H9 (cell line): ENCODE measurements at regions not wholly inside any gene's neighbourhood (a gene's known extent, or its start where the extent isn't known, plus 50 kb on each side); places are given as distances from the start of the nearest gene placed in this dataset.
"Not testable (repeated sequence)": the region's sequence is repeated elsewhere in the genome, so short reads cannot be mapped to it uniquely, and the experiment has no call there.

Experiments used
- DNase-seq: peaks from one replicate; pipeline ENCODE4 v3.0.0-alpha.2; 2017
- H2AFZ ChIP-seq: one replicate; pipeline ENCODE4 v1.6.1; 2013; ENCODE audit warnings: mild to moderate bottlenecking, low read length, control low read depth, moderate library complexity
- H2AK5ac ChIP-seq: 2 replicates; pipeline ENCODE4 v1.6.1; 2013; ENCODE audit warnings: low read length, control low read depth, mixed read lengths; ENCODE audit not compliant: insufficient read length
- H2BK120ac ChIP-seq: one replicate; pipeline ENCODE4 v1.6.1; 2013; ENCODE audit warnings: low read depth, mild to moderate bottlenecking, low read length, control low read depth, inconsistent platforms; ENCODE audit not compliant: poor library complexity, severe bottlenecking
- H2BK12ac ChIP-seq: 2 replicates; pipeline ENCODE4 v1.6.1; 2013; ENCODE audit warnings: low read length, control low read depth, mixed read lengths, low read depth; ENCODE audit not compliant: insufficient read length
- H2BK15ac ChIP-seq: 2 replicates; pipeline ENCODE4 v1.6.1; 2013; ENCODE audit warnings: low read depth, low read length, control low read depth
- H2BK20ac ChIP-seq: one replicate; pipeline ENCODE4 v1.6.1; 2013; ENCODE audit warnings: low read depth, mild to moderate bottlenecking, low read length, control low read depth, inconsistent platforms; ENCODE audit not compliant: poor library complexity, severe bottlenecking
- H2BK5ac ChIP-seq: 2 replicates; pipeline ENCODE4 v1.6.1; 2013; ENCODE audit warnings: low read length, control low read depth, mixed read lengths; ENCODE audit not compliant: insufficient read length
- H3K14ac ChIP-seq: 2 replicates; pipeline ENCODE4 v1.6.1; 2013; ENCODE audit warnings: low read length, control low read depth; ENCODE audit not compliant: insufficient read depth
- H3K18ac ChIP-seq: 2 replicates; pipeline ENCODE4 v1.6.1; 2013; ENCODE audit warnings: low read depth, mild to moderate bottlenecking, mixed read lengths, low read length, control low read depth; ENCODE audit not compliant: insufficient read length
- H3K23ac ChIP-seq: 2 replicates; pipeline ENCODE4 v1.6.1; 2013; ENCODE audit warnings: low read length, control low read depth, mixed read lengths, low read depth; ENCODE audit not compliant: insufficient read length
- H3K23me2 ChIP-seq: 2 replicates; pipeline ENCODE4 v1.6.1; 2013; ENCODE audit warnings: low read depth, mild to moderate bottlenecking, mixed read lengths, low read length, control low read depth; ENCODE audit not compliant: insufficient read length, poor library complexity, severe bottlenecking
- H3K27ac ChIP-seq: 2 replicates; pipeline ENCODE4 v1.5.1; 2013; ENCODE audit warnings: low read length, control low read depth, mixed read lengths, low read depth; ENCODE audit not compliant: insufficient read length
- H3K27me3 ChIP-seq: 2 replicates; pipeline ENCODE4 v1.6.1; 2013; ENCODE audit warnings: low read length, control low read depth, inconsistent platforms; ENCODE audit not compliant: insufficient read depth
- H3K4ac ChIP-seq: 2 replicates; pipeline ENCODE4 v1.6.1; 2013; ENCODE audit warnings: low read depth, mild to moderate bottlenecking, control low read depth, inconsistent platforms, low read length, moderate library complexity
- H3K4me1 ChIP-seq: 2 replicates; pipeline ENCODE4 v1.6.1; 2013; ENCODE audit warnings: low read length, control low read depth, inconsistent platforms; ENCODE audit not compliant: insufficient read depth
- H3K4me2 ChIP-seq: 2 replicates; pipeline ENCODE4 v1.6.1; 2013; ENCODE audit warnings: low read length, control low read depth, mixed read lengths; ENCODE audit not compliant: insufficient read length, insufficient read depth
- H3K56ac ChIP-seq: 2 replicates; pipeline ENCODE4 v1.6.1; 2013; ENCODE audit warnings: low read depth, mild to moderate bottlenecking, mixed read lengths, low read length, control low read depth; ENCODE audit not compliant: insufficient read length
- H3K79me1 ChIP-seq: 2 replicates; pipeline ENCODE4 v1.6.1; 2013; ENCODE audit warnings: low read depth, mild to moderate bottlenecking, moderate library complexity, low read length, control low read depth, inconsistent platforms; ENCODE audit not compliant: insufficient read depth, poor library complexity, severe bottlenecking
- H3K79me2 ChIP-seq: 2 replicates; pipeline ENCODE4 v1.6.1; 2013; ENCODE audit warnings: low read length, control low read depth, inconsistent platforms; ENCODE audit not compliant: insufficient read depth
- H3K9ac ChIP-seq: 2 replicates; pipeline ENCODE4 v1.6.1; 2013; ENCODE audit warnings: low read length, control low read depth, mixed read lengths; ENCODE audit not compliant: insufficient read length; ENCODE audit errors: extremely low read depth
- H3K9me3 ChIP-seq: one replicate; pipeline ENCODE4 v1.6.1; 2013; ENCODE audit warnings: low read depth, low read length, inconsistent platforms; ENCODE audit not compliant: control insufficient read depth
- H3T11ph ChIP-seq: one replicate; pipeline ENCODE4 v1.6.1; 2013; ENCODE audit warnings: mild to moderate bottlenecking, low read length, control low read depth, inconsistent platforms
- H4K20me1 ChIP-seq: one replicate; pipeline ENCODE4 v1.6.1; 2013; ENCODE audit not compliant: control insufficient read depth, insufficient read length, insufficient read depth
- H4K5ac ChIP-seq: 2 replicates; pipeline ENCODE4 v1.6.1; 2013; ENCODE audit warnings: low read depth, mild to moderate bottlenecking, mixed read lengths, low read length, control low read depth; ENCODE audit not compliant: insufficient read length
- H4K8ac ChIP-seq: replicated peaks from 2 replicates; pipeline ENCODE4 v1.6.1; 2013; ENCODE audit warnings: low read length, control low read depth, mixed read lengths, low read depth; ENCODE audit not compliant: insufficient read length
- H4K91ac ChIP-seq: 2 replicates; pipeline ENCODE4 v1.6.1; 2013; ENCODE audit warnings: low read depth, mild to moderate bottlenecking, moderate library complexity, mixed read lengths, low read length, control low read depth; ENCODE audit not compliant: insufficient read length
- H3K27ac Mint-ChIP-seq, 3 experiments: 2 replicates in 2 of 3; 3 replicates in 1 of 3; pipeline ENCODE4 v1.8.0; 2020 to 2021; ENCODE audit warnings: mixed read lengths in 3 of 3, mild to moderate bottlenecking in 1 of 3, moderate library complexity in 1 of 3
- H3K27me3 Mint-ChIP-seq: 2 replicates; pipeline ENCODE4 v1.8.0; 2021; ENCODE audit warnings: low read depth, mild to moderate bottlenecking, moderate library complexity, mixed read lengths
- H3K36me3 Mint-ChIP-seq, 3 experiments: 2 replicates in 2 of 3; 3 replicates in 1 of 3; pipeline ENCODE4 v1.8.0; 2020 to 2021; ENCODE audit warnings: low read depth in 3 of 3, mixed read lengths in 3 of 3; ENCODE audit not compliant: insufficient read depth in 1 of 3
- H3K4me1 Mint-ChIP-seq, 2 experiments: 2 replicates each; pipeline ENCODE4 v1.8.0; 2020; ENCODE audit warnings: mixed read lengths in 2 of 2
- H3K4me3 Mint-ChIP-seq, 2 experiments: 2 replicates in 1 of 2; 3 replicates in 1 of 2; pipeline ENCODE4 v1.8.0; 2020 to 2021; ENCODE audit warnings: mild to moderate bottlenecking in 2 of 2, mixed read lengths in 2 of 2, moderate library complexity in 1 of 2
- H3K9me3 Mint-ChIP-seq, 2 experiments: 2 replicates in 1 of 2; 3 replicates in 1 of 2; pipeline ENCODE4 v1.8.0; 2020; ENCODE audit warnings: mild to moderate bottlenecking in 2 of 2, mixed read lengths in 2 of 2, moderate library complexity in 1 of 2
- WGBS: extraction: QIAGEN DNeasy Blood & Tissue Kit; methylation state at CpG from one replicate; pipeline ENCODE4 v1.1.7; 2013; ENCODE audit warnings: missing lambda C conversion rate, low lambda C conversion rate, mixed read lengths; ENCODE audit not compliant: insufficient read length; ENCODE audit errors: extremely low coverage; 5-methylcytosine and 5-hydroxymethylcytosine counted together
- TF ChIP-seq, protein P1 (sequence below): fragments of 200-600 bp; sonication (generic); conservative IDR thresholded peaks from 3 replicates; pipeline ENCODE4 v1.8.0; 2021; ENCODE audit warnings: antibody characterized with exemption, mild to moderate bottlenecking

DNA sequence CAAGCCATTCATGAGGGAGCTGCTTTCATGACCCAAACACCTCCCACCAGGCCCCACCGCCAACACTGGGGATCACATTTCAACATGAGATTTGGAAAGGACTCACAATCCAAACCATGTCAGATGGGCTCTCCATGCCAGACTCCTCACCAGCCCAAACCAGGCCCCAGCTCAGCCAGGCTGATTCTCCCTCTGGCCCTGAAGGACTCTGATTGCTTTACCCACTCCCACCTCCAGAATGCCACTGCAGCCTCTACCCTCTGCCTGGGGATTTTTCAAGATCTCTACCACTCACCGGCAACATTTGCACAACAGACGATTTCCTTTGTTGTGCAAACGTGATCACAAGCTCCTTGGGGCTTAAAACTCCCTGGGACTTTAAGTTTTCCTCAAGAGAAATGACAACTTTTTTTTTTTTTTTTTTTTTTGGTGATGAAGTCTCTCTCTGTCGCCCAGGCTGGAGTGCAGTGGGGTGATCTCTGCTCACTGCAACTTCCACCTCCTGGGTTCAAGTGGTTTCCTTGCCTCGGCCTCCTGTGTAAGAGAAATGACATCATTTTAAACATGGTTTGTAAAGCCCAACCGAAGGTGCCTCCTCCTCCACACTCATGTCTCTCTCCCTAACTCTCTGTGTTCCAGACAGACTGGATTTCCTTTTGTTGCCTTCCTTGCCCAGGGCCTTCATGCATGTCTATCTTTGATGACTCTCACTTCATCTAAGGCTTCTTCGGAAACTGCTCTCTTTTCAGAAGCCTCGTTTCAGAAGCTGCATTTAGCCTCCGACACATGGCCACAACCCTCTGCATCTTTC is 147.0 kb downstream of the CDH26 start:
- Histone ChIP-seq H3K27me3 (peaks cover 17% of the 10 kb centered on the region), H4K8ac (no peak overlapping the region), H3K79me1 (no peaks in the 10 kb centered on the region), H2BK5ac (no peak overlapping the region), H2AK5ac (no peak overlapping the region), H3T11ph (no peak overlapping the region), H2AFZ (no peak overlapping the region), H4K20me1 (no peaks in the 10 kb centered on the region), H2BK15ac (no peak overlapping the region), H2BK120ac (no peak overlapping the region), H3K27ac (no peak overlapping the region), H3K23me2 (no peaks in the 10 kb centered on the region), H3K23ac (no peak overlapping the region), H3K18ac (no peak overlapping the region), H3K14ac (no peak overlapping the region), H3K9me3 (no peaks in the 10 kb centered on the region), H4K91ac (no peak overlapping the region), H3K79me2 (no peaks in the 10 kb centered on the region), H4K5ac (no peak overlapping the region), H2BK12ac (no peak overlapping the region), H3K9ac (no peak overlapping the region), H2BK20ac (no peak overlapping the region), H3K4me2 (no peak overlapping the region), H3K4ac (no peak overlapping the region), H3K56ac (no peak overlapping the region), H3K4me1 (no peaks in the 10 kb centered on the region; the same call in 1 of the 2 replicates)
- Mint-ChIP-seq H3K27ac (no peak overlapping the region; a peak in 2 of 7 replicates), H3K36me3 (no peaks in the 10 kb centered on the region; a peak in 1 of 7 replicates), H3K9me3 (peaks cover 0 to 3% of the 10 kb centered on the region in 2 experiments; a peak in 2 of 5 replicates), H3K4me3 (peak overlapping the region in 1 of 2 experiments; percentile 15; a peak in 2 of 5 replicates), H3K27me3 (peaks cover 97% of the 10 kb centered on the region), H3K4me1 (peaks cover 15 to 31% of the 10 kb centered on the region in 2 experiments)
- peak; percentile 76 for DNase-seq
- TF ChIP-seq, protein P1, sequence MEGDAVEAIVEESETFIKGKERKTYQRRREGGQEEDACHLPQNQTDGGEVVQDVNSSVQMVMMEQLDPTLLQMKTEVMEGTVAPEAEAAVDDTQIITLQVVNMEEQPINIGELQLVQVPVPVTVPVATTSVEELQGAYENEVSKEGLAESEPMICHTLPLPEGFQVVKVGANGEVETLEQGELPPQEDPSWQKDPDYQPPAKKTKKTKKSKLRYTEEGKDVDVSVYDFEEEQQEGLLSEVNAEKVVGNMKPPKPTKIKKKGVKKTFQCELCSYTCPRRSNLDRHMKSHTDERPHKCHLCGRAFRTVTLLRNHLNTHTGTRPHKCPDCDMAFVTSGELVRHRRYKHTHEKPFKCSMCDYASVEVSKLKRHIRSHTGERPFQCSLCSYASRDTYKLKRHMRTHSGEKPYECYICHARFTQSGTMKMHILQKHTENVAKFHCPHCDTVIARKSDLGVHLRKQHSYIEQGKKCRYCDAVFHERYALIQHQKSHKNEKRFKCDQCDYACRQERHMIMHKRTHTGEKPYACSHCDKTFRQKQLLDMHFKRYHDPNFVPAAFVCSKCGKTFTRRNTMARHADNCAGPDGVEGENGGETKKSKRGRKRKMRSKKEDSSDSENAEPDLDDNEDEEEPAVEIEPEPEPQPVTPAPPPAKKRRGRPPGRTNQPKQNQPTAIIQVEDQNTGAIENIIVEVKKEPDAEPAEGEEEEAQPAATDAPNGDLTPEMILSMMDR = no peak
- WGBS = no CpG with 5 or more reads among the region's 10 CpGs

DNA sequence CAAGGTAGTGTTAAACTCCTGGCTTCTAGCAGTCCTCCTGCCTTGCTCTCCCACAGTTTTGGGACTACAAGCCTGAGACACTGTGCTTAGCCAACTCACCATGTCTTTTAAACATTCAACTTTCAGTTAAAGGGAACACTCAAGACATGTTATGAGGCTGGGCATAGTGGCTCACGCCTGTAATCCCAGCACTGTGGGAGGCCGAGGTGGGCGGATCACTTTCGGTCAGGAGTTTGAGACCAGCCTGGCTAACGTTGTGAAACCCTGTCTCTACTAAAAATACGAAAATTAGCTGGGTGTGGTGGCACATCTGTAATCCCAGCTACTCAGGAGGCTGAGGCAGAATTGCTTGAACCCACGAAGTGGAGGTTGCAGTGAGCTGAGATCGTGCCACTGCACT is 148.0 kb downstream of the CDH26 start:
- not testable (repeated sequence) for H3K9ac ChIP-seq, H3K4me1 ChIP-seq, H3K23ac ChIP-seq, H2BK120ac ChIP-seq, H3K27ac ChIP-seq, H3K9me3 Mint-ChIP-seq, H4K20me1 ChIP-seq, H3K4me3 Mint-ChIP-seq, H3K56ac ChIP-seq, H2BK20ac ChIP-seq, H2BK12ac ChIP-seq, H3K4me2 ChIP-seq, H4K5ac ChIP-seq, H3K14ac ChIP-seq, H2AFZ ChIP-seq, DNase-seq, H3K9me3 ChIP-seq, H3K36me3 Mint-ChIP-seq, H3K79me1 ChIP-seq, H3K18ac ChIP-seq, H3K79me2 ChIP-seq, H2AK5ac ChIP-seq, H2BK5ac ChIP-seq, H2BK15ac ChIP-seq, H3K4ac ChIP-seq, H3K27ac Mint-ChIP-seq, H3T11ph ChIP-seq, H4K8ac ChIP-seq, H4K91ac ChIP-seq, H3K23me2 ChIP-seq
- H3K27me3 ChIP-seq = peaks cover 14% of the 10 kb centered on the region
- Mint-ChIP-seq H3K27me3 (peaks cover 97% of the 10 kb centered on the region), H3K4me1 (peaks cover 15 to 29% of the 10 kb centered on the region in 2 experiments)
- no CpG with 5 or more reads among the region's 8 CpGs for WGBS
